ENCODE measurements at regions not wholly inside any gene's neighbourhood (a gene's known extent, or its start where the extent isn't known, plus 50 kb on each side); places are given as distances from the start of the nearest gene placed in this dataset.
A peak's percentile ranks its signal among the peaks of the same experiment; 100 is the strongest.
"Not testable (repeated sequence)": the region's sequence is repeated elsewhere in the genome, so short reads cannot be mapped to it uniquely, and the experiment has no call there.

DNA sequence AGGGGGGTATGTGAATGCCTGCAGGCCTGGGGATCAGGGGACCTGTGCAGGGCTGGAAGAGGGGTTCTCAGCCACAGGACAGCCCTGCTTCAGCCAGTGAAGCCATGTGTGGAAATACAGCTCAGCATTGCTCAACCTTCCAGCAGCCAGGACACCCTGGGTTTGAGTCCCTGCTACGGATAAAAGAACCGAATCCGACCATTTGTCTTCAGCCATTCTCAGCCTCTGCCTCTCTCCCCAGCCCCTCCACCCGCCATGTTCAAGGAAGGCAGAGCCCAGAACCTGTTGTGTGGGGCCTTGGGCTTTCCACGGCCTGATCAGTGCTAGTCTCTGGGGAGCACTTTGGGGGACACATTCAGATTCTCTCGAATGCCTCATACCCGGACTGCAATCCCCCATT lies 337.5 kb downstream of the PREX1 start:
- DNase-seq; H4K91ac ChIP-seq (ENCODE audit: low read depth, low read length); H4K12ac ChIP-seq (ENCODE audit: low read depth, low read length); H3K27ac ChIP-seq (ENCODE audit: low read depth, low read length); H3K79me2 ChIP-seq (ENCODE audit: control insufficient read depth, insufficient read depth, low read length, poor library complexity); H3K23ac ChIP-seq (ENCODE audit: low read length); H3K9ac ChIP-seq (ENCODE audit: low read length); H4K8ac ChIP-seq (ENCODE audit: low read depth, low read length); H3K4me2 ChIP-seq (ENCODE audit: low read length); H3K4me3 ChIP-seq (ENCODE audit: low read depth, low read length); H3K4ac ChIP-seq (ENCODE audit: low read depth, low read length); H2BK12ac ChIP-seq (ENCODE audit: low read length); H3K27me3 ChIP-seq (ENCODE audit: insufficient read depth, low read length); H3K79me1 ChIP-seq (ENCODE audit: low read length); H3K9me3 ChIP-seq (ENCODE audit: insufficient read depth, low read depth, low read length); H3K14ac ChIP-seq (ENCODE audit: low read length); H3K18ac ChIP-seq (ENCODE audit: low read length); H3K36me3 ChIP-seq (ENCODE audit: control insufficient read depth in 1 of 2, insufficient read depth in 2 of 2, low read length in 2 of 2); H2AFZ ChIP-seq (ENCODE audit: insufficient read depth, low read length, poor library complexity); H2BK5ac ChIP-seq (ENCODE audit: low read depth, low read length, poor library complexity); H2AK5ac ChIP-seq (ENCODE audit: low read length); H2BK120ac ChIP-seq (ENCODE audit: insufficient read depth, low read length, poor library complexity): not testable (repeated sequence)
- WGBS (ENCODE audit: extremely low coverage, insufficient coverage, insufficient read length): no CpG with 5 or more reads among the region's 7 CpGs
- peaks cover 4 to 11% of the 10 kb centered on the region in 2 experiments for H3K4me1 ChIP-seq (ENCODE audit: control insufficient read depth in 1 of 2, insufficient read depth in 2 of 2, low read length in 2 of 2)

DNA sequence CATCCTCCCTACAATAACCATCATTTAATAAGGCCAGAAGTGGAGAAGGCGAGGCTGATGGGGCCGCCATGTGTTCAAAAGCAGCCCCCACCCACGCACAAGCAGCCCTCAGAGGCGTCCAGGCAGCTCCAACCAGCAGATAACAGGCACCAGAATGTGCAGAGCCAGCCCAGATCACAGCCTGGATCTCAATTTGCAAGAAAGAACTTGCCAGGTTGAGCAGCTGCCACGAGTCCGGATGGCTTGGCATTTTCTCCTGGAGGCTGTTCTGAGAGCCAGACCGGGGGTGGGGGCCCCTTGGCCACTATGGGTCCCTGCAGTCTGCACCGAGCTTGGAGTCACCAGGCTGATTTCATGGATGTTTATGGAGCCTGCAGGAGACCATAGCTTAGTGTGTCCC lies 338.1 kb downstream of the PREX1 start:
- no peaks in the 10 kb centered on the region for H3K27me3 ChIP-seq (ENCODE audit: insufficient read depth, low read length)
- no peak overlapping the region for H2BK12ac ChIP-seq (ENCODE audit: low read length)
- H3K27ac ChIP-seq (ENCODE audit: low read depth, low read length): no peak overlapping the region
- H3K4me1 ChIP-seq (ENCODE audit: control insufficient read depth in 1 of 2, insufficient read depth in 2 of 2, low read length in 2 of 2): peaks cover 4 to 11% of the 10 kb centered on the region in 2 experiments
- no peak overlapping the region for H4K12ac ChIP-seq (ENCODE audit: low read depth, low read length)
- H4K91ac ChIP-seq (ENCODE audit: low read depth, low read length): no peak overlapping the region
- no peaks in the 10 kb centered on the region for H3K79me2 ChIP-seq (ENCODE audit: control insufficient read depth, insufficient read depth, low read length, poor library complexity)
- DNase-seq: no peak
- no peak overlapping the region for H4K8ac ChIP-seq (ENCODE audit: low read depth, low read length)
- H3K18ac ChIP-seq (ENCODE audit: low read length): no peak overlapping the region
- H3K4me2 ChIP-seq (ENCODE audit: low read length): no peak overlapping the region
- no peak overlapping the region for H2AFZ ChIP-seq (ENCODE audit: insufficient read depth, low read length, poor library complexity)
- WGBS (ENCODE audit: extremely low coverage, insufficient coverage, insufficient read length): no CpG with 5 or more reads among the region's 8 CpGs
- no peak overlapping the region for H3K4me3 ChIP-seq (ENCODE audit: low read depth, low read length)
- no peak overlapping the region for H3K14ac ChIP-seq (ENCODE audit: low read length)
- H3K36me3 ChIP-seq (ENCODE audit: control insufficient read depth in 1 of 2, insufficient read depth in 2 of 2, low read length in 2 of 2): no peaks in the 10 kb centered on the region
- no peak overlapping the region for H2BK120ac ChIP-seq (ENCODE audit: insufficient read depth, low read length, poor library complexity)
- no peak overlapping the region for H2BK5ac ChIP-seq (ENCODE audit: low read depth, low read length, poor library complexity)
- H3K79me1 ChIP-seq (ENCODE audit: low read length): peaks cover 5% of the 10 kb centered on the region
- no peak overlapping the region for H3K4ac ChIP-seq (ENCODE audit: low read depth, low read length)
- no peak overlapping the region for H2AK5ac ChIP-seq (ENCODE audit: low read length)
- no peak overlapping the region for H3K23ac ChIP-seq (ENCODE audit: low read length)
- no peak overlapping the region for H3K9ac ChIP-seq (ENCODE audit: low read length)
- no peaks in the 10 kb centered on the region for H3K9me3 ChIP-seq (ENCODE audit: insufficient read depth, low read depth, low read length)

DNA sequence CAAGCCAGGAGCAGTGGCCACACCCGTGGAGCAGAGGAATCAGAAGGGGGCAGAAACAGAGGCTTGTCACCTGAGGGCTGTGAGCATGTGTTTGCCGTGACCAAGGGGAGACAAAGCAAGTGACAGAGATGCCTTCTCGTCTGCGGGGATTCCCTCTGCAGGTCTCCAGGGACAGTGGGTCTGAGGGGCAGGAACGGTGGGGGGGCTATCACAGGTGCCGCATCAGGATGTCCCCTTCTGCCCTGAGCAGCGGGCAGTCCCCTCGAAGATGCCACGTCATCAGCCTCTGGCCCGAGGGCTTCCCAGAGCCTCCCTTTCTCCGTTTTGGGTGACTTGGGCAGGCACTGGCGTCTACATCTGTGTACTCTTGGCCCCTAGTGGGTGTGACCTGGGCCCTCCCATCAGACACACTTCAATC lies 338.7 kb downstream of the PREX1 start:
- Histone ChIP-seq H3K23ac (ENCODE audit: low read length) (no peak overlapping the region), H3K4me2 (ENCODE audit: low read length) (no peak overlapping the region), H3K14ac (ENCODE audit: low read length) (no peak overlapping the region), H3K36me3 (ENCODE audit: control insufficient read depth in 1 of 2, insufficient read depth in 2 of 2, low read length in 2 of 2) (no peaks in the 10 kb centered on the region), H3K4ac (ENCODE audit: low read depth, low read length) (no peak overlapping the region), H3K9ac (ENCODE audit: low read length) (no peak overlapping the region), H3K4me1 (ENCODE audit: control insufficient read depth in 1 of 2, insufficient read depth in 2 of 2, low read length in 2 of 2) (peaks cover 4 to 11% of the 10 kb centered on the region in 2 experiments), H2BK120ac (ENCODE audit: insufficient read depth, low read length, poor library complexity) (no peak overlapping the region), H3K27ac (ENCODE audit: low read depth, low read length) (no peak overlapping the region), H2AK5ac (ENCODE audit: low read length) (no peak overlapping the region), H3K79me2 (ENCODE audit: control insufficient read depth, insufficient read depth, low read length, poor library complexity) (no peaks in the 10 kb centered on the region), H3K79me1 (ENCODE audit: low read length) (peaks cover 5% of the 10 kb centered on the region), H4K8ac (ENCODE audit: low read depth, low read length) (no peak overlapping the region), H4K12ac (ENCODE audit: low read depth, low read length) (no peak overlapping the region), H3K27me3 (ENCODE audit: insufficient read depth, low read length) (no peaks in the 10 kb centered on the region), H4K91ac (ENCODE audit: low read depth, low read length) (peak overlapping the region; percentile 20), H2AFZ (ENCODE audit: insufficient read depth, low read length, poor library complexity) (no peak overlapping the region), H2BK5ac (ENCODE audit: low read depth, low read length, poor library complexity) (no peak overlapping the region), H2BK12ac (ENCODE audit: low read length) (no peak overlapping the region), H3K4me3 (ENCODE audit: low read depth, low read length) (no peak overlapping the region), H3K18ac (ENCODE audit: low read length) (no peak overlapping the region), H3K9me3 (ENCODE audit: insufficient read depth, low read depth, low read length) (no peaks in the 10 kb centered on the region)
- no peak for DNase-seq
- no CpG with 5 or more reads among the region's 12 CpGs for WGBS (ENCODE audit: extremely low coverage, insufficient coverage, insufficient read length)

DNA sequence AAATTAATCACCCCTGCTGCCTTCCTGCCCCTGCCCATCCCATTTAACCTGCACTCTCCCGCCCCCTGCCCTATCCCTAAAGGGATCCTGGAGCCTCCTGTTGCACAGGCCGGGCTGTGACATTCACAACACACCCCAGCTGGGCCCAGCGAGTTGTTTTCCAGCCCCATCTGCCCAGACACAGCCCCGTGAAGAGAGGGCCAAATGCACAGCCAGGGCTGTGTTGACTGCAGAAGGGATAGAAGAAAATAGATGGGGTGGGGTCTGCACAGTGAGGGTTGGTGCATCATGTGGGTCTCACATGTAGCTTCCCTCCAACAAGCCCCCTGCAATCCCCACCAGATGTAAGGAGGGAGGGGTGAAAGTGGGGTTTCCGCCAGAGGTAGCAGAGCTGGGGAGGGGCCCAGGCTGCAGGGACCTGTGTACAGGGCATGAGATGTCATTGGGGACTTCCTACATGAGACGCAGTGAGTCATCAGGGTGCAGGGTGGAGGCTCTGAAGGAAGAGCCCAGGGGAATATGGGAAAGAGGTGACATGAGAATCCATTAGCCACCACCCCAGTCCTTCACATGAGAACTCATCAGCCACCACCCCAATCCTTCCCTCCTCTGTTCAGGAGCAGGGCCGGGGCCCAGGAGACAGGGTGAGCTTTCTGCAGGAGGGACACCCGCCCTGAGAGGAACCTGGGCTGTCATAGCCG lies 339.3 kb downstream of the PREX1 start:
- not testable (repeated sequence) for H3K23ac ChIP-seq (ENCODE audit: low read length); H3K27me3 ChIP-seq (ENCODE audit: insufficient read depth, low read length); H2AFZ ChIP-seq (ENCODE audit: insufficient read depth, low read length, poor library complexity); H2BK5ac ChIP-seq (ENCODE audit: low read depth, low read length, poor library complexity); H3K14ac ChIP-seq (ENCODE audit: low read length); H3K4me2 ChIP-seq (ENCODE audit: low read length); H3K9me3 ChIP-seq (ENCODE audit: insufficient read depth, low read depth, low read length); H3K27ac ChIP-seq (ENCODE audit: low read depth, low read length); H3K79me1 ChIP-seq (ENCODE audit: low read length); H3K4ac ChIP-seq (ENCODE audit: low read depth, low read length); H3K4me3 ChIP-seq (ENCODE audit: low read depth, low read length); H2BK120ac ChIP-seq (ENCODE audit: insufficient read depth, low read length, poor library complexity); H3K79me2 ChIP-seq (ENCODE audit: control insufficient read depth, insufficient read depth, low read length, poor library complexity); H4K8ac ChIP-seq (ENCODE audit: low read depth, low read length); H3K18ac ChIP-seq (ENCODE audit: low read length); DNase-seq; H2AK5ac ChIP-seq (ENCODE audit: low read length); H4K12ac ChIP-seq (ENCODE audit: low read depth, low read length); H3K36me3 ChIP-seq (ENCODE audit: control insufficient read depth in 1 of 2, insufficient read depth in 2 of 2, low read length in 2 of 2); H3K9ac ChIP-seq (ENCODE audit: low read length)
- H4K91ac ChIP-seq (ENCODE audit: low read depth, low read length): peak overlapping the region; percentile 20
- peaks cover 4 to 11% of the 10 kb centered on the region in 2 experiments for H3K4me1 ChIP-seq (ENCODE audit: control insufficient read depth in 1 of 2, insufficient read depth in 2 of 2, low read length in 2 of 2)
- H2BK12ac ChIP-seq (ENCODE audit: low read length): peak overlapping the region; percentile 38
- no CpG with 5 or more reads among the region's 9 CpGs for WGBS (ENCODE audit: extremely low coverage, insufficient coverage, insufficient read length)
